Vagina (tissue), 2 donors: ENCODE measurements at regions not wholly inside any gene's neighbourhood (a gene's known extent, or its start where the extent isn't known, plus 50 kb on each side); places are given as distances from the start of the nearest gene placed in this dataset.

ENCODE experiments used
- DNase-seq, 2 donors: peaks; one replicate each; pipeline ENCODE4 v3.0.0-alpha.2; 2017; ENCODE audit errors: extremely low spot score in 2 of 2
- H3K27ac ChIP-seq: fragments of 200-600 bp; sonication (generic); one replicate; pipeline ENCODE4 v1.5.1; 2019
- H3K27me3 ChIP-seq: fragments of 200-600 bp; sonication (generic); one replicate; pipeline ENCODE4 v1.5.1; 2019
- H3K36me3 ChIP-seq, 2 donors: fragments of 200-600 bp; sonication (generic); one replicate each; pipeline ENCODE4 v1.5.1; 2017 to 2019
- H3K4me1 ChIP-seq: fragments of 200-600 bp; sonication (generic); one replicate; pipeline ENCODE4 v1.5.1; 2019
- H3K4me3 ChIP-seq, 2 donors: fragments of 200-600 bp; sonication (generic); 1 replicate in 1 of 2; 2 replicates in 1 of 2; pipeline ENCODE4 v1.5.1; 2016 to 2019
- H3K9me3 ChIP-seq: fragments of 200-600 bp; sonication (generic); one replicate; pipeline ENCODE4 v1.5.1; 2019
- POLR2A ChIP-seq, 2 donors: fragments of 450-650 bp; IDR thresholded peaks; one replicate each; pipeline ENCODE4 v1.6.1; 2017; ENCODE audit warnings: antibody characterized with exemption in 2 of 2, mild to moderate bottlenecking in 2 of 2, moderate library complexity in 2 of 2
- POLR2AphosphoS5 ChIP-seq, 2 donors: sonication (generic); formaldehyde crosslinking; IDR thresholded peaks; one replicate each; pipeline ENCODE4 v1.9.0; 2017; ENCODE audit warnings: antibody characterized with exemption in 2 of 2, mild to moderate bottlenecking in 2 of 2, low read depth in 1 of 2; ENCODE audit not compliant: insufficient read depth in 1 of 2
- intact Hi-C: fragments of 100-400 bp; cut with DNase I; formaldehyde crosslinking; loops from one replicate; pipeline ENCODE4 v1.15.1; 2023
- TF ChIP-seq, protein P1 (sequence below), 3 experiments: fragments of 450-650 bp in 2 of 3; fragments of 200-600 bp in 1 of 3; sonication (generic) in 1 of 3; IDR thresholded peaks; one replicate each; pipeline ENCODE4 v1.5.1; 2017 to 2019; ENCODE audit warnings: antibody characterized with exemption in 3 of 3, mild to moderate bottlenecking in 2 of 3, moderate library complexity in 2 of 3

DNA sequence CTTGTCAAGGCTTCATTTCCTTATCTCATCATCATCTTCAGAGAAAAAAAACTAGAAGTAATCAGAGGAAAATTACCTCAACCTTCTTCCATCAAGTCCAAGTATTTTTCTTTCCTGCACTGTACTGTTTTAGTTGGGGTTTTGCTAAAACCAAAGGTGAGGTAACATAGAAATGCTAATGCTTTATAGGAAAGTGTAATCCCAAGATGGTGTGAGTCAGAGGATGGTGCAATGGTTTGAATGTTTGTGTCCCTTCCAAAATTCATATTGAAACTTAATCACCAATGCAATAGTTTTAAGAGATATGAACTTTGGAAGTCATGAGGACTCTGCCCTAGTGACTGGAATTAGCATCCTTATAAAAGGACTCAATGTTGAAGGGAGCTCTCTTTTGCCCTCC is 79.5 kb downstream of the KBTBD8 start:
- Histone ChIP-seq H3K4me3 (no peak overlapping the region), H3K36me3 (no peaks in the 10 kb centered on the region), H3K27ac (no peak overlapping the region), H3K27me3 (no peaks in the 10 kb centered on the region), H3K9me3 (no peaks in the 10 kb centered on the region), H3K4me1 (no peaks in the 10 kb centered on the region)
- TF ChIP-seq POLR2A (IDR thresholded peaks at IDR 0.05) (no peak), POLR2AphosphoS5 (IDR thresholded peaks at IDR 0.05; ENCODE audit: insufficient read depth in 1 of 2, low read depth in 1 of 2) (no peak)
- TF ChIP-seq, protein P1, sequence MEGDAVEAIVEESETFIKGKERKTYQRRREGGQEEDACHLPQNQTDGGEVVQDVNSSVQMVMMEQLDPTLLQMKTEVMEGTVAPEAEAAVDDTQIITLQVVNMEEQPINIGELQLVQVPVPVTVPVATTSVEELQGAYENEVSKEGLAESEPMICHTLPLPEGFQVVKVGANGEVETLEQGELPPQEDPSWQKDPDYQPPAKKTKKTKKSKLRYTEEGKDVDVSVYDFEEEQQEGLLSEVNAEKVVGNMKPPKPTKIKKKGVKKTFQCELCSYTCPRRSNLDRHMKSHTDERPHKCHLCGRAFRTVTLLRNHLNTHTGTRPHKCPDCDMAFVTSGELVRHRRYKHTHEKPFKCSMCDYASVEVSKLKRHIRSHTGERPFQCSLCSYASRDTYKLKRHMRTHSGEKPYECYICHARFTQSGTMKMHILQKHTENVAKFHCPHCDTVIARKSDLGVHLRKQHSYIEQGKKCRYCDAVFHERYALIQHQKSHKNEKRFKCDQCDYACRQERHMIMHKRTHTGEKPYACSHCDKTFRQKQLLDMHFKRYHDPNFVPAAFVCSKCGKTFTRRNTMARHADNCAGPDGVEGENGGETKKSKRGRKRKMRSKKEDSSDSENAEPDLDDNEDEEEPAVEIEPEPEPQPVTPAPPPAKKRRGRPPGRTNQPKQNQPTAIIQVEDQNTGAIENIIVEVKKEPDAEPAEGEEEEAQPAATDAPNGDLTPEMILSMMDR (IDR thresholded peaks at IDR 0.05), result no peak
- intact Hi-C loops, result no loop called here
- DNase-seq, result no peak

DNA sequence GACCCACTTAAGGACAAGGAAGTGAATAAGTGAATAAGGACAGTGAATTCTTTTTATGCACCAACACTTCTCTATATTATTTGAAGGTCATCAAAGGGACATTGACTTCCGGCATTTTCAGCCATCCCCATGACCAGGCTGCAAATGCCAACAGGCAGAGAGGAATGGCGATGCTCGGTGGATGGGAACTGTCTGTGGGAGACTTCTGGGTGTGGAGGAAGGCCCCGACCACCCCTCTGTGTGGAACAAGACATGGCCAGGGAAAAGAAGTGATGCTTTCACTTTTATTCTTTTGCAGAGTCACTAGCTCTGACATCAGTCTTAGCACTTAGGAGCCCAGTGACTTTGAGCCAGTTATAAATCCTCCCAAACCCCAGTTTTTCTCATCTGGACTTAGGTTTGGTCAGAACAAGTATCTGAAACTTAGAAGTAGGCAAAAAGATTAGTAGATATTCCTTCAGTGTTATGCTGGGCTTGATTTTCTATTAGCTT is 84.5 kb downstream of the KBTBD8 start:
- TF ChIP-seq POLR2AphosphoS5 (IDR thresholded peaks at IDR 0.05; ENCODE audit: insufficient read depth in 1 of 2, low read depth in 1 of 2) (no peak), POLR2A (IDR thresholded peaks at IDR 0.05) (no peak)
- TF ChIP-seq, protein P1 (IDR thresholded peaks at IDR 0.05), result no peak
- Histone ChIP-seq H3K9me3 (no peaks in the 10 kb centered on the region), H3K27me3 (no peaks in the 10 kb centered on the region), H3K36me3 (no peaks in the 10 kb centered on the region), H3K27ac (no peak overlapping the region), H3K4me1 (no peaks in the 10 kb centered on the region), H3K4me3 (no peak overlapping the region)
- intact Hi-C loops, result no loop called here
- DNase-seq, result no peak

DNA sequence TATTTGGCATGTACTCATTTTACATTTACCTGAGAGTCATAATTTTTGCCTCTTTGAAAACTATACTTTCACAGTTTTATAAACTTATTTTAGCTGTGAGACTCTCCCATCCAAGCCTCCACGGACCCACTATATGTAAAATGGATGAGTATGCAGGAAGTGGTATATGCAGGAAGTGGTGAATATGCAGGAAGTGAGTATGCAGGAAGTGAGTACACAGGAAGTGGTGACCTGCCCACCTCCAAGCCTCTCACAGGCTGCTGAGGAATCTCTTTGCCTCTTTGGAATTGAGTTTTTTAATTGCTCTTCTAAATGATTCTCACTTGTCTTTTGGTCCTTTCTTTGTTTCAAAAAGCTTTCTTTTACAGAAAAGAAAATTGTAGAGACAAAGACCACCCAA is 85.2 kb downstream of the KBTBD8 start:
- Histone ChIP-seq H3K27ac (no peak overlapping the region), H3K4me3 (no peak overlapping the region), H3K9me3 (no peaks in the 10 kb centered on the region), H3K36me3 (no peaks in the 10 kb centered on the region), H3K4me1 (no peaks in the 10 kb centered on the region), H3K27me3 (no peaks in the 10 kb centered on the region)
- intact Hi-C loops, result no loop called here
- no peak for DNase-seq
- no peak for TF ChIP-seq POLR2AphosphoS5 (IDR thresholded peaks at IDR 0.05; ENCODE audit: insufficient read depth in 1 of 2, low read depth in 1 of 2)
- TF ChIP-seq POLR2A (IDR thresholded peaks at IDR 0.05), result no peak
- TF ChIP-seq, protein P1 (IDR thresholded peaks at IDR 0.05), result no peak

DNA sequence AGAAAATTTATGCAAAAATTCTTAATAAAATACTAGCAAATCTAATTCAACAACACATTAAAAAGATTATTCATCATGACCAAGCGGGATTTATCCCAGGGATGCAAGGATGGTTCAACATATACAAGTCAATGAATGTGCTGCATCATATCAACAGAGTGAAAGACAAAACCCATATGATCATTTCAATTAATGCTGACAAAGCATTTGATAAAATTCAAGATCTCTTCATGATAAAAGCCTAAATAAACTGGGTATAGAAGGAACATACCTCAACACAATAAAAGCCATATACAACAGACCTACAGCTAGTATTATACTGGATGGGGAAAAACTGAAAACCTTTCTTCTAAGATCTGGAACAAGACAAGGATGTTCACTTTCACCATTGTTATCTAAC is 89.7 kb downstream of the KBTBD8 start:
- H3K27me3 ChIP-seq, result no peaks in the 10 kb centered on the region
- H3K27ac ChIP-seq, result no peak overlapping the region
- H3K4me1 ChIP-seq, result no peaks in the 10 kb centered on the region
- H3K36me3 ChIP-seq, result no peaks in the 10 kb centered on the region
- no peak for DNase-seq
- intact Hi-C loops, result no loop called here
- H3K9me3 ChIP-seq, result no peaks in the 10 kb centered on the region
- TF ChIP-seq, protein P1 (IDR thresholded peaks at IDR 0.05), result no peak
- TF ChIP-seq POLR2A (IDR thresholded peaks at IDR 0.05) (no peak), POLR2AphosphoS5 (IDR thresholded peaks at IDR 0.05; ENCODE audit: insufficient read depth in 1 of 2, low read depth in 1 of 2) (no peak)
- no peak overlapping the region for H3K4me3 ChIP-seq

DNA sequence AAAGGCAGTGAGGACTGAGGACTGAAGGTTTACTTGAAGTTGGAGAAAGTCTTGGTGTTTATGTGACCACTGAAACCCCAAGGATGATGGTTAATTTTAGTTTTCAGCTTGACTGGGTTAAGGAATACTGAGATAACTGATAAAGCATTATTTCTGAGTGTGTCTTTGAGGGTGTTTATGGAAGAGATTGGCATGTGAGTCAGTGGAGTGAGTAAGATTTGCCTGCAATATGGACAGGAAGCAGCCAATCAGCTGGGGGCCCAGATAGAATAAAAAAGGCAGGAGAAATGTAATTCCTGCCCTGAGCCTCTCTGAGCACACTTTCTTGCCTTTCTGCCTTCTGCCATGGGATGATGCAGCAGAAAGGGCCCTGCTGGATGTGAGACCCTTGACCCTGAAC is 92.4 kb downstream of the KBTBD8 start:
- intact Hi-C loops, result no loop called here
- no peak for TF ChIP-seq POLR2AphosphoS5 (IDR thresholded peaks at IDR 0.05; ENCODE audit: insufficient read depth in 1 of 2, low read depth in 1 of 2)
- TF ChIP-seq POLR2A (IDR thresholded peaks at IDR 0.05), result no peak
- TF ChIP-seq, protein P1 (IDR thresholded peaks at IDR 0.05), result no peak
- DNase-seq, result no peak

More for the DNA sequence above, 92.4 kb downstream of the KBTBD8 start:
- Histone ChIP-seq H3K27me3 (no peaks in the 10 kb centered on the region), H3K4me1 (no peaks in the 10 kb centered on the region), H3K9me3 (no peaks in the 10 kb centered on the region), H3K27ac (no peak overlapping the region), H3K4me3 (no peak overlapping the region), H3K36me3 (no peaks in the 10 kb centered on the region)
